ENCODE measurements at regions not wholly inside any gene's neighbourhood (a gene's known extent, or its start where the extent isn't known, plus 50 kb on each side); places are given as distances from the start of the nearest gene placed in this dataset.

GRCh38 chr4:182067828-182068227 is 175.4 kb upstream of the TENM3 start:
- Histone ChIP-seq H3K79me2 (ENCODE audit: low read length) (no peaks in the 10 kb centered on the region), H4K20me1 (ENCODE audit: insufficient read depth, low read length) (no peaks in the 10 kb centered on the region), H3K9ac (ENCODE audit: low read length) (no peak overlapping the region), H2AFZ (ENCODE audit: low read length) (no peak overlapping the region), H3K4me1 (ENCODE audit: low read length) (peaks cover 10% of the 10 kb centered on the region), H3F3A (ENCODE audit: insufficient read depth, low read length) (peaks cover 2% of the 10 kb centered on the region; the same call in 1 of the 2 replicates), H3K4me3 (ENCODE audit: low read length) (no peak overlapping the region), H3K9me3 (replicated peaks; ENCODE audit: insufficient read depth, low read length) (no peaks in the 10 kb centered on the region), H3K36me3 (replicated peaks; ENCODE audit: insufficient read depth, low read length) (no peaks in the 10 kb centered on the region), H3K27me3 (replicated peaks; ENCODE audit: insufficient read depth, low read length) (no peaks in the 10 kb centered on the region), H3K9me2 (replicated peaks; ENCODE audit: insufficient read depth, low read length) (no peaks in the 10 kb centered on the region), H3K27ac (ENCODE audit: low read length) (no peak overlapping the region), H3K4me2 (ENCODE audit: low read depth, low read length) (no peak overlapping the region)
- no peak for DNase-seq
- no peak for TF ChIP-seq CTCF (IDR thresholded peaks at IDR 0.05; ENCODE audit: low read length)
- no peak for TF ChIP-seq EZH2phosphoT487 (IDR thresholded peaks at IDR 0.05; ENCODE audit: low read length)
- no peak for TF ChIP-seq EZH2 (optimal IDR thresholded peaks at IDR 0.05; ENCODE audit: low read depth, low read length)

GRCh38 chr4:182068920-182069319 is 174.3 kb upstream of the TENM3 start:
- TF ChIP-seq EZH2 (optimal IDR thresholded peaks at IDR 0.05; ENCODE audit: low read depth, low read length) = no peak
- no peak for TF ChIP-seq EZH2phosphoT487 (IDR thresholded peaks at IDR 0.05; ENCODE audit: low read length)
- no peak for TF ChIP-seq CTCF (IDR thresholded peaks at IDR 0.05; ENCODE audit: low read length)
- H3K4me3 ChIP-seq (ENCODE audit: low read length) = no peak overlapping the region
- H3K79me2 ChIP-seq (ENCODE audit: low read length) = no peaks in the 10 kb centered on the region
- H3K36me3 ChIP-seq (replicated peaks; ENCODE audit: insufficient read depth, low read length) = no peaks in the 10 kb centered on the region
- no peak overlapping the region for H2AFZ ChIP-seq (ENCODE audit: low read length)
- H3K27ac ChIP-seq (ENCODE audit: low read length) = no peak overlapping the region
- H3K27me3 ChIP-seq (replicated peaks; ENCODE audit: insufficient read depth, low read length) = no peaks in the 10 kb centered on the region
- H3K4me1 ChIP-seq (ENCODE audit: low read length) = peaks cover under 1% of the 10 kb centered on the region; the same call in 1 of the 2 replicates
- no peaks in the 10 kb centered on the region for H3K9me3 ChIP-seq (replicated peaks; ENCODE audit: insufficient read depth, low read length)
- H3F3A ChIP-seq (ENCODE audit: insufficient read depth, low read length) = no peaks in the 10 kb centered on the region
- no peak for DNase-seq
- no peaks in the 10 kb centered on the region for H4K20me1 ChIP-seq (ENCODE audit: insufficient read depth, low read length)
- no peaks in the 10 kb centered on the region for H3K9me2 ChIP-seq (replicated peaks; ENCODE audit: insufficient read depth, low read length)
- no peak overlapping the region for H3K4me2 ChIP-seq (ENCODE audit: low read depth, low read length)
- no peak overlapping the region for H3K9ac ChIP-seq (ENCODE audit: low read length)

GRCh38 chr4:182073278-182073677 is 169.9 kb upstream of the TENM3 start:
- Histone ChIP-seq H2AFZ (ENCODE audit: low read length) (no peak overlapping the region), H3K79me2 (ENCODE audit: low read length) (no peaks in the 10 kb centered on the region), H3K9me2 (replicated peaks; ENCODE audit: insufficient read depth, low read length) (no peaks in the 10 kb centered on the region), H3F3A (ENCODE audit: insufficient read depth, low read length) (no peaks in the 10 kb centered on the region), H3K4me1 (ENCODE audit: low read length) (no peaks in the 10 kb centered on the region), H3K36me3 (replicated peaks; ENCODE audit: insufficient read depth, low read length) (no peaks in the 10 kb centered on the region), H3K4me2 (ENCODE audit: low read depth, low read length) (no peak overlapping the region), H4K20me1 (ENCODE audit: insufficient read depth, low read length) (no peaks in the 10 kb centered on the region), H3K9me3 (replicated peaks; ENCODE audit: insufficient read depth, low read length) (no peaks in the 10 kb centered on the region), H3K27ac (ENCODE audit: low read length) (no peak overlapping the region), H3K4me3 (ENCODE audit: low read length) (no peak overlapping the region), H3K27me3 (replicated peaks; ENCODE audit: insufficient read depth, low read length) (no peaks in the 10 kb centered on the region), H3K9ac (ENCODE audit: low read length) (no peak overlapping the region)
- TF ChIP-seq CTCF (IDR thresholded peaks at IDR 0.05; ENCODE audit: low read length) = no peak
- TF ChIP-seq EZH2 (optimal IDR thresholded peaks at IDR 0.05; ENCODE audit: low read depth, low read length) = no peak
- no peak for TF ChIP-seq EZH2phosphoT487 (IDR thresholded peaks at IDR 0.05; ENCODE audit: low read length)
- DNase-seq = no peak

All from MM.1S (cell line).